OCI-LY1 (cell line): ENCODE measurements at regions not wholly inside any gene's neighbourhood (a gene's known extent, or its start where the extent isn't known, plus 50 kb on each side); places are given as distances from the start of the nearest gene placed in this dataset.

Experiments
- EZH2 ChIP-seq: fragments of 200-600 bp; sonication (generic), shearing (Covaris generic); IDR thresholded peaks from 2 replicates; pipeline ENCODE4 v1.8.0; 2017; ENCODE audit warnings: borderline replicate concordance, mixed run types, mild to moderate bottlenecking, antibody characterized with exemption, low read length, moderate library complexity, mixed read lengths
- TF ChIP-seq, protein P1 (sequence below): fragments of 200-600 bp; sonication (generic), shearing (Covaris generic); IDR thresholded peaks from 2 replicates; pipeline ENCODE4 v1.5.1; 2017; ENCODE audit warnings: mild to moderate bottlenecking, antibody characterized with exemption, low read length, moderate library complexity, mixed read lengths

DNA sequence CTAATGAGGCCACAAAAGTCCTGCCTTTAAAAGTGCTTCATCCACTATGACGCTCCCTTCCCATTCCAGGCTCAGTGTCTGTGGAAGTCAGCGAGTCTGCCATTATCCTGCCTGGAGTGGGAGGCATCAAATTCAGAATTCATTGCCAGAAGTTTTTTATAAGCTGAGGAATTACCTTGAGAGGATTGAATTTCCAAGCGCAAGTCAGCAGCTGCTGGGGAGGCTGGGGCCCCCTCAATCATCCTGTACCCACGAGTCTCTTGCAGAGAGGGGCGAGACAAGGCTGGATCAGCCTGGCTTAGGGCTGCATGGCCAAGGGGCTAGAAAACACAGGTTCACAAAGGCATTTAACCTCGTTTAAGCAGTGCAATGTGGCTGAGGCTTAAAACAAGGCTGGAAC is 170.5 kb upstream of the NOCT start:
- TF ChIP-seq, protein P1, sequence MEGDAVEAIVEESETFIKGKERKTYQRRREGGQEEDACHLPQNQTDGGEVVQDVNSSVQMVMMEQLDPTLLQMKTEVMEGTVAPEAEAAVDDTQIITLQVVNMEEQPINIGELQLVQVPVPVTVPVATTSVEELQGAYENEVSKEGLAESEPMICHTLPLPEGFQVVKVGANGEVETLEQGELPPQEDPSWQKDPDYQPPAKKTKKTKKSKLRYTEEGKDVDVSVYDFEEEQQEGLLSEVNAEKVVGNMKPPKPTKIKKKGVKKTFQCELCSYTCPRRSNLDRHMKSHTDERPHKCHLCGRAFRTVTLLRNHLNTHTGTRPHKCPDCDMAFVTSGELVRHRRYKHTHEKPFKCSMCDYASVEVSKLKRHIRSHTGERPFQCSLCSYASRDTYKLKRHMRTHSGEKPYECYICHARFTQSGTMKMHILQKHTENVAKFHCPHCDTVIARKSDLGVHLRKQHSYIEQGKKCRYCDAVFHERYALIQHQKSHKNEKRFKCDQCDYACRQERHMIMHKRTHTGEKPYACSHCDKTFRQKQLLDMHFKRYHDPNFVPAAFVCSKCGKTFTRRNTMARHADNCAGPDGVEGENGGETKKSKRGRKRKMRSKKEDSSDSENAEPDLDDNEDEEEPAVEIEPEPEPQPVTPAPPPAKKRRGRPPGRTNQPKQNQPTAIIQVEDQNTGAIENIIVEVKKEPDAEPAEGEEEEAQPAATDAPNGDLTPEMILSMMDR, result no peak
- no peak for TF ChIP-seq EZH2
